Forelimb muscle (tissue), 1 donor: ENCODE measurements at regions not wholly inside any gene's neighbourhood (a gene's known extent, or its start where the extent isn't known, plus 50 kb on each side); places are given as distances from the start of the nearest gene placed in this dataset.
"Not testable (repeated sequence)": the region's sequence is repeated elsewhere in the genome, so short reads cannot be mapped to it uniquely, and the experiment has no call there.

Experiments
- DNase-seq: peaks from one replicate; pipeline ENCODE4 v3.0.0-alpha.2; 2013; ENCODE audit warnings: low read depth

DNA sequence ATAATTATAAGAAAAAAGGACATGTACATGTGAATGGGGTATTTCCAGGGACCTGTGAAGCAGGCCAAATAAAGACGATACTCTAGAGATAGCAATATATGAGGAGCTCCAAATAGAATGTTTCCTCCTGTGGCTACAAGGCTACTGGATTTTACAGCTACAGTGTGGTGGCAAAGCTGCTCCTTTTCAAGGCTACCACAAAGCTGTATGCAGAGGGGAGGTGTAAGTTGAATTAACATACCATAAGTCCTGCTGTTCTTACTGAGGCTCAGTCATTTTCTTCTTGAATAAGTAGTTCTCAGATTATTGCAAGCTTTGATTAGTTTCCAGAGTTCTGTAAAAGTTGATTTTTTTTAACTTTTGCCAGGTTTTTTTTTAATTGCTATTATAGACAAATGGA lies 1184.6 kb upstream of the EPHA6 start:
- DNase-seq, result no peak

GRCh38 chr3:95645291-95645690 lies 1169.1 kb upstream of the EPHA6 start:
- no peak for DNase-seq

GRCh38 chr3:95654570-95655362 lies 1159.6 kb upstream of the EPHA6 start:
- no peak for DNase-seq

- no peak for DNase-seq
These were observed 1158.9 kb upstream of the EPHA6 start for GRCh38 chr3:95655363-95655986.

DNA sequence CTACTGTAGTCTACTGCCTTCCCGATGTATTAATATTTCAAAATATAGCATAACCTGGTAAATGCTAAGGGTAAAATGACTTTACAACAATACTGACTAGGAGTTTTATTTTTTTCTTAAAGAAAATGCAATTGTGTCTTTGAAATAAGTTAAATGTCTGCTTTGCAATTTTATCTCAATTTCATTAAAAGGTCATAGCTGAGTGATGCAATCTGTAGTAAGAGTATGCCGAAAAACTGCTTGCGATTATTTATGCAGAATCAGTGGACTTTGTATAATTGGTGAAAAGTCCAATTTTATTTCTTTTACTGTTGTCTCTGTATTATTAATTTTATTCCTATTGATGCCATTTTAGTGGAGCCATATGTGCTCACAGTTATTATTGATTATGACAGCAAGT lies 1143.6 kb upstream of the EPHA6 start:
- no peak for DNase-seq

DNA sequence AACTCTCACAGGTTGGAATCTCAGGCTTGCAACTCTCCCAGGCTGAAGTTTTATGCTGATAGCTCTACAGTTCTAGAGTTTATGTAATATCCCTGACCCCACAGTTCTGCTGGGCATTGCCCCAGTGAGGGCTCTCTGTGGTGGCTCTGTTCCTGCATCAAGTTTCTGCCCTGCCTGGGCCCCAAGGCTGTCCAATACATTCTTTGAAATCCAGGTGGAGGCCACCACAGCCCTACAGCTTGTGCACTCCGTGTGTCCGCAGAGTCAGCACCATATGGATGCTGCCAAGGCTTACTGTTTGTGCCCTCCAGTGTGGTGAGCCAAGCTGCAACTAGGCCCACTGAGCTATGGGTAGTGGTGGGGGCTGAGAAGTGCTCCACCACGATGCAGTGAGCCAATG lies 1141.2 kb upstream of the EPHA6 start:
- no peak for DNase-seq

GRCh38 chr3:95705786-95706418 lies 1108.5 kb upstream of the EPHA6 start:
- no peak for DNase-seq

DNA sequence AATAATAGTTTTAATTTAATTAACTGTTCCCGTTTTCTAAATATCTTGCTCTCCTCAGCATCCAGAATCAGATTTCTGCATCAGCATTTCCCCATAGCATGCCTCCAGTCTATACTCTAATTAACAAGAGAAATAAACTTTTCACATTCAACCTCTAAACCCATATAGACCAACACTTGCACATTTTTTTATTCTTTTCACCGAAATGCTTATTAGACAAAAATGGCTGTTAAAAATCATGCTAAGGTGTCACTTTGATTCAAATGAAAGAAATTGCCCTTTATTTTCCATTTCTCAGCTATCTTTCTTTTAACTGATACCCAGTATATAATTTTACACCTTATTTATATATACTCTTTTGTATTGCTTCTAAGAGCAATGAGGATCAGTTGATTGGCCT lies 1107.1 kb upstream of the EPHA6 start:
- DNase-seq, result no peak

- DNase-seq, result no peak
These were observed 1103.7 kb upstream of the EPHA6 start for GRCh38 chr3:95710684-95711083.

- no peak for DNase-seq
These were observed 1102.6 kb upstream of the EPHA6 start for GRCh38 chr3:95711789-95712188.

DNA sequence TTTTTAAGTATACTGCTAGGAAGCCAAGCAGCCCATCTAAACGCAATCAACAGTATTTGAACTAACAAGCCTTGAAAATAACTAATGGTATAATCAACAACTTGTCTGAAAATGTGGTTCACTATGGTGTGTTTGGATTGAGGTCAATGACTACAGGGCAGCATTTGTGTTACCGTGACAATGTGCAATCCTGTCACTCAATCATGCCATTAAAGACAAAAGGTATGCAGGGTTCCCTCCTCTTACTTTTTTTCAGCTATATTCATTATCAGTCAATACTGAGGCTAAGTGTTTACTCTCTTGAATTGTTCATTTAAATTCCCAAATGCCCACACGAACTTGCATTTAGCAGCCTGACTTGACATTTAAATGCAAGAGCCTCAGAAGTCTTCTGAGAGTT lies 1099.3 kb upstream of the EPHA6 start:
- no peak for DNase-seq

DNA sequence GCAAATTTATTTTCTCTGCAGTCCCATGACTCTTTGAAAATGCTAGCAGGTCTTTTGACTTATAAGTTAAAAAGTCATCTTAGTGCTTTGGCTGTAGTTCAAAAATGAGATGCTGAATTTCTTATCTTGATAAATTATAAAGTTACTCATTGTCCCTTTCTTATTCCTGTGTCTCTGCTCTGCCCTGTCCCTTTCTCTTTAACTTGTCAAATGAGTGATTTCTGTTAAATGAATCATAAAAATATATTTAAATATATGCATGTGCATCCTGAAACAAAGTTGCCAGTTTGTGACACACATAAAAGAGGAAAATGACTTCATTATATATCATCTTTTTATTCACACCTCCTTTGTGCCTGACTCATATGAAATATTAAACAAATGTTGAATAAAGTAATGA lies 1097.3 kb upstream of the EPHA6 start:
- no peak for DNase-seq

DNA sequence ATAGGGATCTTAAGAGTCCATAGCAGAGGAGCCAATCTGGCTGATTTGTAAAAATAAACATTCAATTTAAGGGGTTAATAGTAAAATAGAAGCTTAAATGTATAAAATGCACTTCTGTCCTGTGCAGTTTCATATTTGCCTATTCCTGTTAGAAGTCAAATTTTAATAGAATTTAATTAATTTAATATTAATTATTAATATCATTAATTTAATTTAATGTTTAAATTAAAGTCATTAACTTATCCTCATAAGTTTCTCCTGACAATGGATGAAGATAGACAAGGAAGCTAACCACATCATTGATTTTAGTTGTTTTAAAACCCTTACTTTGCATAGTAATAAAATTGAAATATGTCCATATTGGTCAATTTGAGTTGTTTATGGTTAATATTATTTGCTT lies 1096.2 kb upstream of the EPHA6 start:
- no peak for DNase-seq

GRCh38 chr3:95719481-95719880 lies 1094.9 kb upstream of the EPHA6 start:
- no peak for DNase-seq

GRCh38 chr3:95721938-95722337 lies 1092.5 kb upstream of the EPHA6 start:
- no peak for DNase-seq

GRCh38 chr3:95725770-95726169 lies 1088.6 kb upstream of the EPHA6 start:
- DNase-seq, result no peak

- no peak for DNase-seq
These were observed 1082.6 kb upstream of the EPHA6 start for GRCh38 chr3:95731753-95732152.

GRCh38 chr3:95733336-95733735 lies 1081.1 kb upstream of the EPHA6 start:
- no peak for DNase-seq

GRCh38 chr3:95738045-95738444 lies 1076.3 kb upstream of the EPHA6 start:
- no peak for DNase-seq

DNA sequence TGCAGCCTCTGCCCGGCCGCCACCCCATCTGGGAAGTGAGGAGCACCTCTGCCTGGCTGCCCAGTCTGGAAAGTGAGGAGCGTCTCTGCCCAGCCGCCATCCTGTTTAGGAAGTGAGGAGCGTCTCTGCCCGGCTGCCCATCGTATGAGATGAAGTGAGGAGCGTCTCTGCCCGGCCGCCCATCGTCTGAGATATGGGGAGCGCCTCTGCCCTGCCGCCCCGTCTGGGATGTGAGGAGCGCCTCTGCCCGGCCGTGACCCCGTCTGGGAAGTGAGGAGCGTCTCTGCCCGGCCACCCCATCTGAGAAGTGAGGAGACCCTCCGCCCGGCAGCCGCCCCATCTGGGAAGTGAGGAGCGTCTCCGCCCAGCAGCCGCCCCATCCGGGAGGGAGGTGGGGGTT lies 1069.5 kb upstream of the EPHA6 start:
- not testable (repeated sequence) for DNase-seq

DNA sequence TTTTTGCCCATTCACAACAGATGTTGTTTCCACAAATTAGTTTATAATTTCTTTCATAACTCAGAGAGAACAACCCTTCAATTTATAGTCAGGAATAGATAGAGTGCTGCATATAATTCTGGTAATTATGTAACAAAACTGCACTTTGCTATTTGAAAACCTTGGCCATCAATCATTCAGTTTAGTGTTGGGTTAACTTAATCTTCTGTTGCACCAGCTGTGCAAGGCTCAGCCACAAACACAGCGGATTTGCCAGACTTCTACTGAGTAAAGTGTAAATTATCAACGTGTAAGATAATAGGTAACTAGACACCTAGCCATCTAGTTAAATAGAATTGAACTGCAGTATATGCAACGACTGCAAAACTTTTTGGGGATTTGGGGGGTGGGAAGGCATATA lies 1064.3 kb upstream of the EPHA6 start:
- DNase-seq, result no peak

DNA sequence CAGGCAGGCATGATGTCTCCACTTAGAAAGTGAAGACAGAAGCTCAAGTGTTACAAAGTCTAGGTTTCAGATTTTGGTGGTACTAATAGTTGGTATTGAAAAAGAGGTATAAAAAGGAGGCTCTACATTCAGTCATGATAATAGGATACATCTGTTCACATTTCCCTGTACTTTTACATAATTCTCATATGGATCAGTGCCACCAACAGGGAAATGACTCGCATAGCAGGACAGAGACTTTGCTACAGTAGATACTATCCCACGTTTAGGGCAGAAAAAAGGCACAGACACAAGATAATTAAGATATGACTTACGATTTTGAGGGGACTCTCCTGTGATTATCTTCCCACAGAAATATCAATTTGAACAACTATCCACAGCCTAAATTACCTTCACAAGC lies 1062.9 kb upstream of the EPHA6 start:
- DNase-seq, result no peak

GRCh38 chr3:95752199-95752598 lies 1062.2 kb upstream of the EPHA6 start:
- DNase-seq, result no peak
